ENCODE measurements at regions not wholly inside any gene's neighbourhood (a gene's known extent, or its start where the extent isn't known, plus 50 kb on each side); places are given as distances from the start of the nearest gene placed in this dataset.

DNA sequence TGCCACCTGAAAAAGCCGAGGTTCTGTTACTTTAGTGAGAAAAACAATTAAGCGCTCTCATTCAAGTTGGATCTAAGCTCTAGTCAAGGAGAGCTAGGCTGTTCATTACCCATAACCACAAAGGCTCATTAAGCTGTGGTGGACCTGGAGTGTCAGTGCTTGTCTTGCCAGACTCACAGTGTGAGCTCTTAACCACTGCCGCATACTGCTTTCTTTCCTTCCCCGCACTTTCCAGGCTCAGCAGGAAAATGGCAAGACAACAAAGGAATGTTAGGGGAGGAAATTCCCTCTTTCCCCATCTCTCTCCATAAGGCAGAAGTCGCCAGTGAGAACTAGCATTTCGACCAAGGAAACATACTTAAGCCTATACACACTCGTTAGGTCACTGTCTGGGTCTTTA, 467.3 kb downstream of the ENC1 start:
- TF ChIP-seq, protein P1, sequence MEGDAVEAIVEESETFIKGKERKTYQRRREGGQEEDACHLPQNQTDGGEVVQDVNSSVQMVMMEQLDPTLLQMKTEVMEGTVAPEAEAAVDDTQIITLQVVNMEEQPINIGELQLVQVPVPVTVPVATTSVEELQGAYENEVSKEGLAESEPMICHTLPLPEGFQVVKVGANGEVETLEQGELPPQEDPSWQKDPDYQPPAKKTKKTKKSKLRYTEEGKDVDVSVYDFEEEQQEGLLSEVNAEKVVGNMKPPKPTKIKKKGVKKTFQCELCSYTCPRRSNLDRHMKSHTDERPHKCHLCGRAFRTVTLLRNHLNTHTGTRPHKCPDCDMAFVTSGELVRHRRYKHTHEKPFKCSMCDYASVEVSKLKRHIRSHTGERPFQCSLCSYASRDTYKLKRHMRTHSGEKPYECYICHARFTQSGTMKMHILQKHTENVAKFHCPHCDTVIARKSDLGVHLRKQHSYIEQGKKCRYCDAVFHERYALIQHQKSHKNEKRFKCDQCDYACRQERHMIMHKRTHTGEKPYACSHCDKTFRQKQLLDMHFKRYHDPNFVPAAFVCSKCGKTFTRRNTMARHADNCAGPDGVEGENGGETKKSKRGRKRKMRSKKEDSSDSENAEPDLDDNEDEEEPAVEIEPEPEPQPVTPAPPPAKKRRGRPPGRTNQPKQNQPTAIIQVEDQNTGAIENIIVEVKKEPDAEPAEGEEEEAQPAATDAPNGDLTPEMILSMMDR (conservative IDR thresholded peaks at IDR 0.05; ENCODE audit: low read depth, low read length), result no peak
- TF ChIP-seq EZH2 (IDR thresholded peaks at IDR 0.05; ENCODE audit: borderline replicate concordance, low read depth, low read length, poor library complexity, severe bottlenecking), result no peak
